ENCODE measurements at regions not wholly inside any gene's neighbourhood (a gene's known extent, or its start where the extent isn't known, plus 50 kb on each side); places are given as distances from the start of the nearest gene placed in this dataset.

GRCh38 chr5:8185852-8186251, 316.9 kb downstream of the MTRR start:
- Histone ChIP-seq H3K4me1 (ENCODE audit: control insufficient read depth in 1 of 2, insufficient read depth in 2 of 2, low read length in 2 of 2) (no peaks in the 10 kb centered on the region), H3K4me3 (ENCODE audit: low read depth in 1 of 2, low read length in 2 of 2) (no peak overlapping the region), H3K9ac (ENCODE audit: low read depth in 1 of 2, low read length in 2 of 2) (no peak overlapping the region), H3K9me3 (ENCODE audit: control insufficient read depth in 1 of 2, low read length in 2 of 2) (no peaks in the 10 kb centered on the region), H3K27me3 (ENCODE audit: control insufficient read depth in 1 of 2, insufficient read depth in 2 of 2, low read length in 2 of 2) (no peaks in the 10 kb centered on the region), H3K27ac (ENCODE audit: low read depth, low read length) (no peak overlapping the region), H3K36me3 (ENCODE audit: control insufficient read depth in 1 of 2, insufficient read depth in 2 of 2, low read length in 2 of 2) (no peaks in the 10 kb centered on the region)

GRCh38 chr5:8188874-8189565, 320.1 kb downstream of the MTRR start:
- H3K27ac ChIP-seq (ENCODE audit: low read depth, low read length), result no peak overlapping the region
- H3K27me3 ChIP-seq (ENCODE audit: control insufficient read depth in 1 of 2, insufficient read depth in 2 of 2, low read length in 2 of 2), result no peaks in the 10 kb centered on the region
- no peak overlapping the region for H3K4me3 ChIP-seq (ENCODE audit: low read depth in 1 of 2, low read length in 2 of 2)
- no peak overlapping the region for H3K9ac ChIP-seq (ENCODE audit: low read depth in 1 of 2, low read length in 2 of 2)
- H3K36me3 ChIP-seq (ENCODE audit: control insufficient read depth in 1 of 2, insufficient read depth in 2 of 2, low read length in 2 of 2), result no peaks in the 10 kb centered on the region
- no peaks in the 10 kb centered on the region for H3K4me1 ChIP-seq (ENCODE audit: control insufficient read depth in 1 of 2, insufficient read depth in 2 of 2, low read length in 2 of 2)
- H3K9me3 ChIP-seq (ENCODE audit: control insufficient read depth in 1 of 2, low read length in 2 of 2), result no peaks in the 10 kb centered on the region

- no peaks in the 10 kb centered on the region for H3K9me3 ChIP-seq (ENCODE audit: control insufficient read depth in 1 of 2, low read length in 2 of 2)
- H3K36me3 ChIP-seq (ENCODE audit: control insufficient read depth in 1 of 2, insufficient read depth in 2 of 2, low read length in 2 of 2), result no peaks in the 10 kb centered on the region
Measured at GRCh38 chr5:8192840-8193239, 323.9 kb downstream of the MTRR start.

GRCh38 chr5:8196061-8196460, 327.1 kb downstream of the MTRR start:
- H3K36me3 ChIP-seq (ENCODE audit: control insufficient read depth in 1 of 2, insufficient read depth in 2 of 2, low read length in 2 of 2), result no peaks in the 10 kb centered on the region

More at GRCh38 chr5:8192840-8193239, 323.9 kb downstream of the MTRR start:
- Histone ChIP-seq H3K9ac (ENCODE audit: low read depth in 1 of 2, low read length in 2 of 2) (no peak overlapping the region), H3K4me3 (ENCODE audit: low read depth in 1 of 2, low read length in 2 of 2) (no peak overlapping the region), H3K4me1 (ENCODE audit: control insufficient read depth in 1 of 2, insufficient read depth in 2 of 2, low read length in 2 of 2) (no peaks in the 10 kb centered on the region), H3K27me3 (ENCODE audit: control insufficient read depth in 1 of 2, insufficient read depth in 2 of 2, low read length in 2 of 2) (no peaks in the 10 kb centered on the region), H3K27ac (ENCODE audit: low read depth, low read length) (no peak overlapping the region)

GRCh38 chr5:8208307-8208706, 339.4 kb downstream of the MTRR start:
- no peak overlapping the region for H3K4me3 ChIP-seq (ENCODE audit: low read depth in 1 of 2, low read length in 2 of 2)
- peaks cover 0 to 4% of the 10 kb centered on the region in 2 donors for H3K9me3 ChIP-seq (ENCODE audit: control insufficient read depth in 1 of 2, low read length in 2 of 2)
- no peaks in the 10 kb centered on the region for H3K4me1 ChIP-seq (ENCODE audit: control insufficient read depth in 1 of 2, insufficient read depth in 2 of 2, low read length in 2 of 2)
- no peak overlapping the region for H3K27ac ChIP-seq (ENCODE audit: low read depth, low read length)
- no peaks in the 10 kb centered on the region for H3K36me3 ChIP-seq (ENCODE audit: control insufficient read depth in 1 of 2, insufficient read depth in 2 of 2, low read length in 2 of 2)
- H3K27me3 ChIP-seq (ENCODE audit: control insufficient read depth in 1 of 2, insufficient read depth in 2 of 2, low read length in 2 of 2), result no peaks in the 10 kb centered on the region
- H3K9ac ChIP-seq (ENCODE audit: low read depth in 1 of 2, low read length in 2 of 2), result no peak overlapping the region

More at GRCh38 chr5:8196061-8196460, 327.1 kb downstream of the MTRR start:
- Histone ChIP-seq H3K9ac (ENCODE audit: low read depth in 1 of 2, low read length in 2 of 2) (no peak overlapping the region), H3K27ac (ENCODE audit: low read depth, low read length) (no peak overlapping the region), H3K4me3 (ENCODE audit: low read depth in 1 of 2, low read length in 2 of 2) (no peak overlapping the region), H3K4me1 (ENCODE audit: control insufficient read depth in 1 of 2, insufficient read depth in 2 of 2, low read length in 2 of 2) (no peaks in the 10 kb centered on the region), H3K27me3 (ENCODE audit: control insufficient read depth in 1 of 2, insufficient read depth in 2 of 2, low read length in 2 of 2) (no peaks in the 10 kb centered on the region), H3K9me3 (ENCODE audit: control insufficient read depth in 1 of 2, low read length in 2 of 2) (no peaks in the 10 kb centered on the region)

- Histone ChIP-seq H3K27me3 (ENCODE audit: control insufficient read depth in 1 of 2, insufficient read depth in 2 of 2, low read length in 2 of 2) (no peaks in the 10 kb centered on the region), H3K9me3 (ENCODE audit: control insufficient read depth in 1 of 2, low read length in 2 of 2) (peaks cover 0 to 4% of the 10 kb centered on the region in 2 donors), H3K4me3 (ENCODE audit: low read depth in 1 of 2, low read length in 2 of 2) (no peak overlapping the region), H3K36me3 (ENCODE audit: control insufficient read depth in 1 of 2, insufficient read depth in 2 of 2, low read length in 2 of 2) (no peaks in the 10 kb centered on the region), H3K9ac (ENCODE audit: low read depth in 1 of 2, low read length in 2 of 2) (no peak overlapping the region), H3K4me1 (ENCODE audit: control insufficient read depth in 1 of 2, insufficient read depth in 2 of 2, low read length in 2 of 2) (no peaks in the 10 kb centered on the region), H3K27ac (ENCODE audit: low read depth, low read length) (no peak overlapping the region)
Measured at GRCh38 chr5:8209500-8209899, 340.6 kb downstream of the MTRR start.

- H3K9me3 ChIP-seq (ENCODE audit: control insufficient read depth in 1 of 2, low read length in 2 of 2), result no peaks in the 10 kb centered on the region
- H3K4me1 ChIP-seq (ENCODE audit: control insufficient read depth in 1 of 2, insufficient read depth in 2 of 2, low read length in 2 of 2), result no peaks in the 10 kb centered on the region
- no peak overlapping the region for H3K27ac ChIP-seq (ENCODE audit: low read depth, low read length)
- no peak overlapping the region for H3K9ac ChIP-seq (ENCODE audit: low read depth in 1 of 2, low read length in 2 of 2)
- no peaks in the 10 kb centered on the region for H3K36me3 ChIP-seq (ENCODE audit: control insufficient read depth in 1 of 2, insufficient read depth in 2 of 2, low read length in 2 of 2)
- no peak overlapping the region for H3K4me3 ChIP-seq (ENCODE audit: low read depth in 1 of 2, low read length in 2 of 2)
- no peaks in the 10 kb centered on the region for H3K27me3 ChIP-seq (ENCODE audit: control insufficient read depth in 1 of 2, insufficient read depth in 2 of 2, low read length in 2 of 2)
Measured at GRCh38 chr5:8213701-8214240, 344.8 kb downstream of the MTRR start.

GRCh38 chr5:8216921-8217320, 348.0 kb downstream of the MTRR start:
- H3K27ac ChIP-seq (ENCODE audit: low read depth, low read length), result no peak overlapping the region
- H3K4me1 ChIP-seq (ENCODE audit: control insufficient read depth in 1 of 2, insufficient read depth in 2 of 2, low read length in 2 of 2), result no peaks in the 10 kb centered on the region
- no peaks in the 10 kb centered on the region for H3K27me3 ChIP-seq (ENCODE audit: control insufficient read depth in 1 of 2, insufficient read depth in 2 of 2, low read length in 2 of 2)
- no peaks in the 10 kb centered on the region for H3K36me3 ChIP-seq (ENCODE audit: control insufficient read depth in 1 of 2, insufficient read depth in 2 of 2, low read length in 2 of 2)
- no peak overlapping the region for H3K9ac ChIP-seq (ENCODE audit: low read depth in 1 of 2, low read length in 2 of 2)
- no peak overlapping the region for H3K4me3 ChIP-seq (ENCODE audit: low read depth in 1 of 2, low read length in 2 of 2)
- H3K9me3 ChIP-seq (ENCODE audit: control insufficient read depth in 1 of 2, low read length in 2 of 2), result no peaks in the 10 kb centered on the region

GRCh38 chr5:8226148-8226547, 357.2 kb downstream of the MTRR start:
- Histone ChIP-seq H3K4me3 (ENCODE audit: low read depth in 1 of 2, low read length in 2 of 2) (no peak overlapping the region), H3K9ac (ENCODE audit: low read depth in 1 of 2, low read length in 2 of 2) (no peak overlapping the region), H3K27me3 (ENCODE audit: control insufficient read depth in 1 of 2, insufficient read depth in 2 of 2, low read length in 2 of 2) (no peaks in the 10 kb centered on the region), H3K27ac (ENCODE audit: low read depth, low read length) (no peak overlapping the region), H3K36me3 (ENCODE audit: control insufficient read depth in 1 of 2, insufficient read depth in 2 of 2, low read length in 2 of 2) (no peaks in the 10 kb centered on the region), H3K4me1 (ENCODE audit: control insufficient read depth in 1 of 2, insufficient read depth in 2 of 2, low read length in 2 of 2) (no peaks in the 10 kb centered on the region), H3K9me3 (ENCODE audit: control insufficient read depth in 1 of 2, low read length in 2 of 2) (no peaks in the 10 kb centered on the region)

- Histone ChIP-seq H3K9ac (ENCODE audit: low read depth in 1 of 2, low read length in 2 of 2) (no peak overlapping the region), H3K4me1 (ENCODE audit: control insufficient read depth in 1 of 2, insufficient read depth in 2 of 2, low read length in 2 of 2) (no peaks in the 10 kb centered on the region), H3K36me3 (ENCODE audit: control insufficient read depth in 1 of 2, insufficient read depth in 2 of 2, low read length in 2 of 2) (no peaks in the 10 kb centered on the region), H3K27me3 (ENCODE audit: control insufficient read depth in 1 of 2, insufficient read depth in 2 of 2, low read length in 2 of 2) (no peaks in the 10 kb centered on the region), H3K9me3 (ENCODE audit: control insufficient read depth in 1 of 2, low read length in 2 of 2) (no peaks in the 10 kb centered on the region), H3K4me3 (ENCODE audit: low read depth in 1 of 2, low read length in 2 of 2) (no peak overlapping the region), H3K27ac (ENCODE audit: low read depth, low read length) (no peak overlapping the region)
Measured at GRCh38 chr5:8227112-8227511, 358.2 kb downstream of the MTRR start.

Data from duodenal mucosa (tissue), 2 donors.